GM19438 (cell line): ENCODE measurements at regions not wholly inside any gene's neighbourhood (a gene's known extent, or its start where the extent isn't known, plus 50 kb on each side); places are given as distances from the start of the nearest gene placed in this dataset.
"Not testable (repeated sequence)": the region's sequence is repeated elsewhere in the genome, so short reads cannot be mapped to it uniquely, and the experiment has no call there.

Experiments
- ATAC-seq: cut with Tn5 transposase; IDR thresholded peaks from one replicate; pipeline ENCODE4 v1.9.1; 2021; ENCODE audit warnings: low read depth; ENCODE audit not compliant: unreplicated experiment

DNA sequence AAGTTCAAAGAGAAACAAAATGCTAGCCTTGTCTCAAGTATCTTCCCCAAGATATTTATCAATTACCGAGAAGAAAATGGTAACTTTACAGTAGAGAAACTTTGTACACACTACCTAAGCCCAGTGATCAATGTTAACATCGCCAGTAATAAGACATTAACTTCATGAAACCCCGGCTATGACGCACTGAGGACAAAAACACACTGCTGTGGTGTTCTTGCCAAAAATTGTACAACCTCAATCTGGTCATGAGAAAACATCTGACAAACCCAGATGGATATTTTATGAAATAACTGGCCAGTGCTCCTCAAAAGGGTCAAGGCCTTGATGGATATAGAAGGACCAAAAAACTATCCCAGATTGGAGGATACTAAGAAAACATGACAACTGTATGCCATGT lies 85.5 kb upstream of the DTNBP1 start:
- ATAC-seq, result no peak

DNA sequence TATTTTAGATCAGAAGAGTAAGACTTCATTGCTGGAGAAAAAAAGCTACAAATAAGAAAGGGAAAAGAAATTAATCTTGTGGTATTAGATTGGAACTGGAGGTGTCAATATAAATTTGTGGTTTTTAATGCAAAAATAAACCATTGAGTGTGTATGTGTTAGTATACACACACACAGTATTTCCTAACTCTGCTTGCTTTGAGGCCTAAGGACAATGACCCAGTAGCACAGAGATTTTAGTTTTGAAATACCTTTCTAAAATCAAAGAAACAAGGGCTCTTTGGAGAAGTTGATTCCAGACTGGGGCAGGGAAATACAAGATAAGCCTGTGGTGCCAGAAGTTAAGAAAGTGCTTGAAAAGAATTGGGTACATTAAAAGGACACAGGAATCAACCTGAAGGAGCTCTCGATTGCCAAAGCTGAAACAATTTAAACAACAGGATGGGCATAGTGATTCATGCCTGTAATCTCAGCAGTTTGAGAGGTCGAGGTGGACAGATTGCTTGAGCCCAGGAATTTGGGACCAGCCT lies 84.6 kb upstream of the DTNBP1 start:
- ATAC-seq, result no peak

DNA sequence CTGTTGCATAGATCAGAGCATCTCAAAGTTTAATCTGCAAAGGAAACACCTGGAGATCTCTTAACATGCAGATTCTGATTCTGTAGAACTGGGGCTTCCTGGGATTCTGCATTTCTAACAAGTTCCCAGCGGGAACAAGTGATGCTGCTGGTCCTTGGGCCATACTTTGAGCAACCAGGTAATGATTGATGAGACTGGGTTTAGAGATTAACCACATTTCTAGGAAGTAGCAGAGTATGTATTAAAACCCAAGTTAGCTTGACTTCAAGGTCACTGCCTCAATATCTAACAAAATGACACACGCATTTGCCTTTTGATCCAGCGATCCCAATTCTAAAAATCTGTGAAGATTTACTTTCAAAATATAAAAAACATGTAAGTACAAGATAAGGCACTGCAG lies 83.0 kb upstream of the DTNBP1 start:
- ATAC-seq, result no peak

DNA sequence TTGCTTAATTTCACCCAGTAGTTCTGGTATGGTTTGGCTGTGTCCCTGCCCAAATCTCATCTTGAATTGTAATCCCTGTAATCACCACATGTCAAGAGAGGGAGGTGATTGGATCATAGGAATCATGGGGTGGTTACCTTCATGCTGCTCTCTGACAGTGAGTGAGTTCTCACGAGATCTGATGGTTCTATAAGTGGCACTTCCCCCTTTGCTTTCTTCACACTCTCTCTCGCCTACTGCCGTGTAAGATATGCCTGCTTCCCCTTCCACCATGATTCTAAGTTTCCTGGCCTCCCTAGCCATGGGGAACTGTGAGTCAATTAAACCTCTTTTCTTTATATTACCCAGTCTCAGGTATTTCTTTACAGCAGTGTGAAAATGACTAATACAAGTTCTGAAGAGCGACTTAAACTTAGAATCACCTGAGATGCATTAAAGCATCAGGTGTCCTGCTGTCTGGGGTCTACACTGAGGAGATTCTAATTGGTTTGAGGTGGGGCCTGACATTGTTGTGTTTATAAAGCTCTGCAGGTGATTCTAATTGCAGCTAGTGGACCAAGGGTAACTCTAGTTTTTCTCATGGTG lies 82.1 kb upstream of the DTNBP1 start:
- no peak for ATAC-seq

GRCh38 chr6:15742013-15742412 lies 79.2 kb upstream of the DTNBP1 start:
- ATAC-seq, result not testable (repeated sequence)

DNA sequence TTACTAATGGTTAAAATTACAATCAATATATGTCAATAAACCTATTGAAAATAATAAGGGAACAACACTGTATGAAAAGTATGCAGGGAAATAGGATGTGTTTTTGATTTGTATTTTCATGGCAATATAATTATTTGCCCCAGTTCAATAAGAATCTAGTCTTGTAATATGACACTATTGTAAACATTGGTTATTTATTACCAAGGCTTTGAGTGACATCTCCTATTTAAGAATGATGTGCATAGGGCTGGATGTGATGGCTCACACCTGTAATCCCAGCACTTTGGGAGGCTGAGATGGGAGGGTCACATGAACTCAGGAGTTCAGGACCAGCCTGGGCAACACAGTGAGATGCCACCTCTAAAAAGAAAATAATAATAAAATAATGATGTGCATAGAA lies 78.6 kb upstream of the DTNBP1 start:
- ATAC-seq, result no peak

DNA sequence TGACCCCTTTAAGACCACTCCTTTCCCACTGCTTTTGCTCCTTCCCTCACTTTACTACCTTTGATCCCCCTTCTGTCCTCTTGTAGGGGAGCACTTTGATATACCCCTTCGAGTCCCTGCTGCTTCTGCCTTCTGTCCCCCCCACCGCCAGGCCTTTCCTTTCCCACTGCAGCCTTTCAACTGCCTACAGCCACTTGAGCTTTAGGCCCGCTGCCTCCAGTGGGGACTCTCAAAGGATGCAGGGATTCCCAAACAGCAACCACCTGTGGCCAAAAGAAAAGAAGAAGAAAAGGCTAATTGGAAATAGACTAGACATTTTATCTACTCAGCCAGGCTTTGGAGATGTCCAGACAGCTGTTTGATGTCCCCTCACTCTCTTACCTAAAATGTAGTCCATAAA lies 77.0 kb upstream of the DTNBP1 start:
- ATAC-seq, result no peak

GRCh38 chr6:15739353-15739752 lies 76.5 kb upstream of the DTNBP1 start:
- no peak for ATAC-seq

DNA sequence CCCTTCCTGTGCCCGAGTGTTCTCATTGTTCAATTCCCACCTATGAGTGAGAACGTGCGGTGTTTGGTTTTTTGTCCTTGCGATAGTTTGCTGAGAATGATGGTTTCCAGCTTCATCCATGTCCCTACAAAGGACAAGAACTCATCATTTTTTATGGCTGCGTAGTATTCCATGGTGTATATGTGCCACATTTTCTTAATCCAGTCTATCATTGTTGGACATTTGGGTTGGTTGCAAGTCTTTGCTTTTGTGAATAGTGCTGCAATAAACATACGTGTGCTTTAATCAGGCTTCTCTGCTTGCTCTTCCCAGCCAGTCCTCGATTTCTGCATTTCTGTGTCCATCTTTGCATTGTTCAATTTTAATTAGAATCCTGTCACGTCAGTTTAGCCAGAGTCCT lies 75.4 kb upstream of the DTNBP1 start:
- ATAC-seq, result not testable (repeated sequence)

DNA sequence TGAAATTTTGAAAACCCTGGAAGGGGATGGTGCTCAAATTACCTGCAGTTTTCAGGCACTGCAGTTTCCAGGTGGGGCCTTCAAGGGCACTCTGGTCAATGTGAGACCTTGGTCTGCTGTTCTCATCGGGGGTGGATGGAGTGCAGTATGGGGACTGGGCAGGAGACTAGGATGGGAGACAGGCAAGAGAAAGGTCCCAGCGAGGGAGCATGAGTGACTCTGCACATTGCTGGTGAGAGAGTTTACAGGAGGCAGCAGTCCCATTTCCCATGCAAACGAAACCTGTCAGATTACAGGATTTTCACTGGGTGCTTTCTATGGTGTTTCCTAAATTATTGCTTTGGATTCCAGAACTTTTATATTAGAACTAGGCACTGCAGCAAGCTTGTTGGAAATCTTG lies 73.5 kb upstream of the DTNBP1 start:
- ATAC-seq, result no peak

GRCh38 chr6:15735567-15736265 lies 72.9 kb upstream of the DTNBP1 start:
- no peak for ATAC-seq

DNA sequence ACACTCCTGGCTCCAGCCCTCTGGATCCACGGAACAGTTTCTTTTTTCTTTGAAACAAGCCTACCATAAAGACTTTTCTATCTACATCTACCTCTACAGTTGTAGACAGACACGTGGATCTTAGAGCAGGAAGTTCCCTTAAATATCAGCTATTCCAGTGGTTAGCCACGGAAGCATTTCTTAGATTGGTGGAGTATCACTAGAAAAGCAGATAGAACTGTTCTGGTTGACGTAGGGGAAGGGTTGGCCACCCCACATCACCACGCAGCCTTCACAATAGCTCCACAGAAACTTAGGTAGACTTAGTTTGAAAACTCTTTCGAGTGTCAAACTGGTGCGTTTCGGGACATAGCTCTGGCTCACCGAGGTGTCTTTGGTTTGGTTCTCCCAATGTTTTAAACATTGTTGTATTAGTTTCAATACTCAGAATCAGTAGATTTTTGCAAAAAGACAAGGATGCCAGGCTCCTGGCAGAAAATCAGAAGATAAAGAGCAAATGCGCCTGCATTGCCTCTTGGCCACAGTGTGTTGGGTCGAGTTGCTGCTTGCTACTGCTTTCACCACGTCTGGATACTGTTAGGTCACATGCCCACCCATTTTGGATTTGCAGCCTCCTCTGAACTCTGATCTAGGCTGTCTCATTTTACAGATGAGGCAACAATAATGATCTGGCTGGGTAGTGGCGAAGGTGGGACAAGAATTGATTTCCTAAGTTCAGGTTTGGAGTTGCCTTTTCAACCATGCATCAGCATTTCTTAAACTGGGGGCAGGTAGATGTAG lies 71.5 kb upstream of the DTNBP1 start:
- no peak for ATAC-seq

DNA sequence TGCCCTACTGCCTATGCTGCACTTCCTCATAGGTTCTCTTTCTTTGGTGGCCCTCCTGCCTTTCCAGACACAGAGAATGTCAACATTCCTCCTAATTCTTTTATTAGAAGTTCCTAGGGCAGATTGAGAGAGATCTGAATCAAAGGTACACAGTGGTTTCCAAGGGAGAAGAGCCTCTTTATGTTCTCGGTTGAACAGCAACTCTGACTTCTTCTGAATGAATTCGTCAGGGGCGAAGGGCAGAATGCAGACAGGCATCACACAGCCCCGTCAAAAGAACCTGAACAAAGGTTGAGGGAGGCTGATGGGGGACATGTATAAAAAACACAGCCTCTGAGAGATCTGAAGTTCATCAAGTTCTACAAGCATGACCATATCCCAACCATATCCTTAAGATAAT lies 68.1 kb upstream of the DTNBP1 start:
- ATAC-seq, result no peak

GRCh38 chr6:15730442-15730841 lies 67.6 kb upstream of the DTNBP1 start:
- no peak for ATAC-seq

- no peak for ATAC-seq
Measured at GRCh38 chr6:15722731-15723130, 59.9 kb upstream of the DTNBP1 start.

DNA sequence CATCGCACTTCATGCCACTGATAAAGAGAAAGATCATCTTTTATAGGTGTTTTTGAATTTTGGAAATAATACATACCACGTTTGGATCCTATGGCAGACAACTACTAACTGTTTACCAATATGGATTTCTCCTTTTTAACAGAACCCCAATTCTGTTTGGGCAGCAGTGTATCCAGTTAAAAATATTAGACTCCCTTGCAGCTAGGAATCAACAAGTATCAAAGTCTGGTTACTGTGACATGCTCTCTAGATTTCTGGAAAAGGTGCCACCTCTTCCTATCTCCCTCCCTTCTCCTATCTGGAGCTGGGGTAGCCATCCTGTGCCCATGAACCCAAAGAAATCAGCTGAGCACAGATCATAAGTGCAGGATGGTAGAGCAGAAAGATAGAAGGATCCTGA lies 54.1 kb upstream of the DTNBP1 start:
- no peak for ATAC-seq

DNA sequence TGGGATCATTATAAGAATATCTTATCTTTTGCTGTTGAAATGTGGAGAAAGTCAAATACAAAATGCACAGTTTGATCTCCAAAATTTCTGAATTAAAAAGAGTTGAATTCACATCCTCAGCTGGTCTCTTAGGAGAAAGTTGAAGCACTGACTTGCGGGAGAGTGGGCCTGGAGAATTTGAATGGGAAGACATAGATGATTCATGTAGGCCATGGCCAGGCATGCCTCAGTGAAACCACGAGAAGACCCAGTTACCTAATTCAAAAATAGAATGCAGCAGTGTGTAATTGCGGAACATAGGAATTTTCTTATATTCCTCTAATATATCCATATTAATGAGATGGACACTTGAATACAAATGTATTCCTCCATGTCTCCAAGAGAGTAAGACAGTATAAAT lies 53.0 kb upstream of the DTNBP1 start:
- no peak for ATAC-seq

DNA sequence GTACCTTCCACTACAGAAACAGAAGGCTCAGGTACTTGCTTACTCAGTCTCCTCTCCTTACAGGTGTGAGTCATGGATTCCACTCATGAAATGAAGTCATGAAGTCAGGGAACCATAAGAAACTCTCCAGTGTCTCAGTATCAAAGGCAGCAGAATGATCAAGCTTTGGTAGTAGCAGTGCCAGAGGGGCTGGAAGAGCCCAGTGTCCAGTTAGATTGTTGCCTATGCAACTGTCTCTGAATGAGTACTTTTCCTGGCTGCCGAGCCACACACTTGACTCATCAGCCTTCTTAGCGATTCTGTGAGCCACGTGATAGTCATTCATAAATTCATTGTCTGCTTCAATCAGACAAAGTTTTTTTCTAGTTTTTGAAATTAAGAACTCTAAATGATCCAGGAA lies 52.2 kb upstream of the DTNBP1 start:
- ATAC-seq, result no peak

DNA sequence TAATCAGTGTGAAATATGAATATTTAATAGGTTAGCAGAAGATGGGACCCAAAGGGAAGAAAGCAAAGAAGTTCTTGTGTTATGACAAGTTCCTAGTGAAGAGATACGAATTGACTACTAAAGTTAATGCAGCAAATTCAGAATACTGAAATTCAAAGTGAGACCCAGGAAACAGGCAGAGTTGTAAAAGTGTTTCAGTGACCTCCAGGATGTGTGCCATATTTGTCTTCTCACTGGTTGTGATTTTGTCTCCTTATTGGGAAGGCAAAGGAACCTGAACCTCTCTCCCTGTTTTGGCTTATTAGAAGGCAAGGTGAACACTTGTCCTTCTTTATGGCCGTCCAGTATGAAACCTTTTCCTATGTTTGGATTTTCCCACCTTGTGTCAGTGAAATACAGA lies 51.8 kb upstream of the DTNBP1 start:
- ATAC-seq, result no peak

DNA sequence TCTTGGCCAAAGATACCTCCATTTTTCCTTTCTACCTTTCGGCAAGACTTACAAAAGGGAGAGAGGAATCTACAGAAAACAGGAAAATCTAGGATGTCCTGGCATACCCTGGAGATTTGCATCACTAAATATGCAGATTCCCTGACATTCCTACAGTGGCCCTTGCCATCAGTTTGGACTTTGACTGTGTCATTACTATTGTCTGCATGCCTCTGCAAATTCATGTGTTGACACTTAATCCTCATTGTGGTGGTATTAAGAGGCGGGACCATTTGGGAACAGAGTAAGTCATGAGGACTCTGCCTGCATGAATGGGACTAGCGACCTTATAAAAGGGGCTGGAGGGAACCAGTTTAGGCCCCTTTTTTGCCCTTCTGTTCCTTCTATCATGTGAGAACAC lies 50.5 kb upstream of the DTNBP1 start:
- ATAC-seq, result no peak

GRCh38 chr6:15712797-15713196 lies 50.0 kb upstream of the DTNBP1 start:
- no peak for ATAC-seq
